ENCODE measurements at regions not wholly inside any gene's neighbourhood (a gene's known extent, or its start where the extent isn't known, plus 50 kb on each side); places are given as distances from the start of the nearest gene placed in this dataset.

DNA sequence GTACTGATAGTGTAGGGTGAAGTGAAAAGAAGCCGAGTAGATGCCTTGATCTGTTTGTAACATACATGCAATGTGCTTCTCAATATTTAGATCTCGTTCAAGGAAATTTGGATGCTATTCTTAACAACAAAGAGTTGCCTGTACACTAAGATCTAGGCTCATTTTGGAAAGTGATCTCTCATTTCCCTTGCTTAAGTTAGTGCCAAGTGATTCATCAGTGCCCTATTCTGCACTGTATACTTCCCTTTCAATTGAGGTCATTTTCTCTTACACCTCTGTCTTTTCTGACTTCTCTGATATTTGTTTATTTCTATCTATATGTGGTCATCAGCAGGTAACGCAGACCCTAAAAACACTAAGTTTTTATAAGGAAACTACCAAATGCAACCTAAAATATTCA lies 528.6 kb upstream of the PTPRD start:
- TF ChIP-seq, protein P1, sequence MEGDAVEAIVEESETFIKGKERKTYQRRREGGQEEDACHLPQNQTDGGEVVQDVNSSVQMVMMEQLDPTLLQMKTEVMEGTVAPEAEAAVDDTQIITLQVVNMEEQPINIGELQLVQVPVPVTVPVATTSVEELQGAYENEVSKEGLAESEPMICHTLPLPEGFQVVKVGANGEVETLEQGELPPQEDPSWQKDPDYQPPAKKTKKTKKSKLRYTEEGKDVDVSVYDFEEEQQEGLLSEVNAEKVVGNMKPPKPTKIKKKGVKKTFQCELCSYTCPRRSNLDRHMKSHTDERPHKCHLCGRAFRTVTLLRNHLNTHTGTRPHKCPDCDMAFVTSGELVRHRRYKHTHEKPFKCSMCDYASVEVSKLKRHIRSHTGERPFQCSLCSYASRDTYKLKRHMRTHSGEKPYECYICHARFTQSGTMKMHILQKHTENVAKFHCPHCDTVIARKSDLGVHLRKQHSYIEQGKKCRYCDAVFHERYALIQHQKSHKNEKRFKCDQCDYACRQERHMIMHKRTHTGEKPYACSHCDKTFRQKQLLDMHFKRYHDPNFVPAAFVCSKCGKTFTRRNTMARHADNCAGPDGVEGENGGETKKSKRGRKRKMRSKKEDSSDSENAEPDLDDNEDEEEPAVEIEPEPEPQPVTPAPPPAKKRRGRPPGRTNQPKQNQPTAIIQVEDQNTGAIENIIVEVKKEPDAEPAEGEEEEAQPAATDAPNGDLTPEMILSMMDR (conservative IDR thresholded peaks at IDR 0.05) = no peak
- DNase-seq (ENCODE audit: extremely low spot score, unreplicated experiment) = no peak
- H3K4me1 Mint-ChIP-seq (ENCODE audit: unreplicated experiment) = no peaks in the 10 kb centered on the region
- H3K9me3 Mint-ChIP-seq = no peaks in the 10 kb centered on the region
- H3K27ac Mint-ChIP-seq = no peak overlapping the region
- no peaks in the 10 kb centered on the region for H3K36me3 Mint-ChIP-seq
- no peaks in the 10 kb centered on the region for H3K27me3 Mint-ChIP-seq
- H3K4me3 Mint-ChIP-seq = no peak overlapping the region

DNA sequence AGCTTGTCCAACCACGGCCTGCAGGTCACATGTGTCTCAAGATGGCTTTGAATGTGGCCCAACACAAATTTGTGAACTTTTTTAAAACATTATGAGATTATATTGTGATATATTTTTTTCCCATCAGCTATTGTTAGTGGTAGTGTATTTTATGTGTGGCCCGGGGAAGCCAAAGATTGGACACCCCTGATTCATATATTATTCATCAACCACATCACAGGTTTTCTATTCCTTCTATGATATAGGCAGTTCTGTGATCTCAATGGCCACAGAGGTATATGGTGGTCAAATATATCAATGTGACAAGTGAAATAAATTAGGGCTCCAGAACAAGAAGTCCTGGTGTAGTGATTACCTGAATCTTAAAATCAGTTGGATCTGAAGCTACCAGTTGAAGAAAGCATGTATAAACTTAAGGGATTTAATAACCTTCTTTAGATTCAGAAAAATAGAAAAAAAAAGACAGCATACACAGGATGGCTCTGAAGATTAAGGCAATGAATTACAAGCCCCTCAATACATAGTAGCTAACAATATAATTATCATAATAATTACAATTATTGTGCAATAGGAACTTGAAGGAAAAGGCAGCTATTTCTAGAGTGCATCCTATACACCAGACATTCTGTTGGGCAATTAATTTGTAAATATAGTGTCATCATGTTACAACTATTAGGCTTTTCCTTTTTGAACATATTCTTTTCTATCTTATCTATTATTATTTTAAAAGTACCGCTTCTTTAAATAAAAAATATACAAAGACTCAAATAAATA lies 530.4 kb upstream of the PTPRD start:
- no peak overlapping the region for H3K27ac Mint-ChIP-seq
- TF ChIP-seq, protein P1 (conservative IDR thresholded peaks at IDR 0.05) = no peak
- no peak overlapping the region for H3K4me3 Mint-ChIP-seq
- DNase-seq (ENCODE audit: extremely low spot score, unreplicated experiment) = no peak
- H3K4me1 Mint-ChIP-seq (ENCODE audit: unreplicated experiment) = no peaks in the 10 kb centered on the region
- H3K27me3 Mint-ChIP-seq = no peaks in the 10 kb centered on the region
- H3K36me3 Mint-ChIP-seq = no peaks in the 10 kb centered on the region
- H3K9me3 Mint-ChIP-seq = no peaks in the 10 kb centered on the region

DNA sequence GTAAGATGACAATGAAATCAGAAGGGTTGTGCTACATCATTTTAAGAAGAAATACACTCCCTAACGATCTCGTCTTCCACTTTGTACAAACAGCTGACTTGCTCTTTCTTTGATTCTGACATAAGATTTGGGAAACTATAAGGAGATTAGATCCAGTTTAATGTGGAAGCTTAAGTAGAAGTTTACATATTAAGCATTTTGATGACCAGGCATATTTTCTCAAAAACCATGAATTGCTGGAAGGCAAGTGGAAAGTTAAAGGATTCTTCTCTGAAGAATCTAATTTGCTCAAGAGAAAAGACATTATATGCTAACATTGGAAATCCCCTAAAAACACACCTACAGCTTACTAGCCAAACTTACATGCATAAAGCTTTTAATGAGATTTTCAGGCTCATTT lies 531.9 kb upstream of the PTPRD start:
- no peak overlapping the region for H3K4me3 Mint-ChIP-seq
- no peaks in the 10 kb centered on the region for H3K27me3 Mint-ChIP-seq
- no peaks in the 10 kb centered on the region for H3K4me1 Mint-ChIP-seq (ENCODE audit: unreplicated experiment)
- H3K27ac Mint-ChIP-seq = no peak overlapping the region
- TF ChIP-seq, protein P1 (conservative IDR thresholded peaks at IDR 0.05) = no peak
- no peaks in the 10 kb centered on the region for H3K36me3 Mint-ChIP-seq
- no peaks in the 10 kb centered on the region for H3K9me3 Mint-ChIP-seq
- no peak for DNase-seq (ENCODE audit: extremely low spot score, unreplicated experiment)

GRCh38 chr9:11148189-11148588 lies 535.4 kb upstream of the PTPRD start:
- Mint-ChIP-seq H3K9me3 (no peaks in the 10 kb centered on the region), H3K27me3 (no peaks in the 10 kb centered on the region), H3K27ac (no peak overlapping the region), H3K4me1 (ENCODE audit: unreplicated experiment) (no peaks in the 10 kb centered on the region), H3K36me3 (no peaks in the 10 kb centered on the region), H3K4me3 (no peak overlapping the region)
- no peak for DNase-seq (ENCODE audit: extremely low spot score, unreplicated experiment)
- TF ChIP-seq, protein P1 (conservative IDR thresholded peaks at IDR 0.05) = no peak

GRCh38 chr9:11149065-11149464 lies 536.3 kb upstream of the PTPRD start:
- Mint-ChIP-seq H3K27ac (no peak overlapping the region), H3K27me3 (no peaks in the 10 kb centered on the region), H3K4me3 (no peak overlapping the region), H3K36me3 (no peaks in the 10 kb centered on the region), H3K4me1 (ENCODE audit: unreplicated experiment) (no peaks in the 10 kb centered on the region), H3K9me3 (no peaks in the 10 kb centered on the region)
- TF ChIP-seq, protein P1 (conservative IDR thresholded peaks at IDR 0.05) = no peak
- no peak for DNase-seq (ENCODE audit: extremely low spot score, unreplicated experiment)

Data from type B pancreatic cell (in vitro differentiated cells).